PFSK-1 (cell line): ENCODE measurements at regions not wholly inside any gene's neighbourhood (a gene's known extent, or its start where the extent isn't known, plus 50 kb on each side); places are given as distances from the start of the nearest gene placed in this dataset.

Source experiments
- FOXP2 ChIP-seq: optimal IDR thresholded peaks from 2 replicates; pipeline ENCODE3; 2011; ENCODE audit warnings: borderline replicate concordance, control low read depth, inconsistent platforms; ENCODE audit not compliant: insufficient read depth; ENCODE audit errors: extremely low read length, extremely low read depth
- POLR2AphosphoS5 ChIP-seq: IDR thresholded peaks from 2 replicates; pipeline ENCODE4 v1.6.1; 2012; ENCODE audit warnings: low read depth, mild to moderate bottlenecking, control low read depth, low read length, moderate library complexity
- SIN3A ChIP-seq: IDR thresholded peaks from 2 replicates; pipeline ENCODE4 v1.6.1; 2012; ENCODE audit warnings: mild to moderate bottlenecking, low read length, moderate library complexity, borderline replicate concordance; ENCODE audit not compliant: insufficient read depth
- TAF1 ChIP-seq: IDR thresholded peaks from 2 replicates; pipeline ENCODE4 v1.6.1; 2012; ENCODE audit warnings: low read length, control low read depth, borderline replicate concordance; ENCODE audit not compliant: insufficient read depth
- TF ChIP-seq, protein P1 (sequence below), 2 experiments: IDR thresholded peaks; 2 replicates each; pipeline versions ENCODE4 v1.6.1 to v1.8.0; 2011 to 2012; ENCODE audit warnings: low read depth in 2 of 2, low read length in 2 of 2, control low read depth in 1 of 2, inconsistent platforms in 1 of 2, mild to moderate bottlenecking in 1 of 2, moderate library complexity in 1 of 2; ENCODE audit not compliant: insufficient read depth in 1 of 2

DNA sequence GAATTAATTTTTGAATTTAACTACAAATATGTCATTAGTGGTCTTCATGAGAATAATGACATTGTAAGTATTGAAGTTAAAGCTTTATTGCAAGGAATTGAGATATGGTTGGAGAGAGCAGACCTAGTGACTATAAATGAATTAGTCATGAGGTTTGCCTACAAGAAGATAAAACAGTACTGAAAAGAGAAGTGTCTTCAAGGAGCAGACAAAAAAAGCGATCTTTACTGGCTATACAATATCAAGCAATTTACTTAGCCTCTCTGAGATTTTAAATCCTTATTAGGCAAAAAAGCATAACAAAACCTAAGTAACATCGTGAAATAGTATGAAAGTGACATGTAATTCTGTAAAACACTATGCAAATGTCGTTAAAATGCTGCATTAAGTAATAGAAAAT, 435.1 kb upstream of the PCDH20 start:
- TF ChIP-seq, protein P1, sequence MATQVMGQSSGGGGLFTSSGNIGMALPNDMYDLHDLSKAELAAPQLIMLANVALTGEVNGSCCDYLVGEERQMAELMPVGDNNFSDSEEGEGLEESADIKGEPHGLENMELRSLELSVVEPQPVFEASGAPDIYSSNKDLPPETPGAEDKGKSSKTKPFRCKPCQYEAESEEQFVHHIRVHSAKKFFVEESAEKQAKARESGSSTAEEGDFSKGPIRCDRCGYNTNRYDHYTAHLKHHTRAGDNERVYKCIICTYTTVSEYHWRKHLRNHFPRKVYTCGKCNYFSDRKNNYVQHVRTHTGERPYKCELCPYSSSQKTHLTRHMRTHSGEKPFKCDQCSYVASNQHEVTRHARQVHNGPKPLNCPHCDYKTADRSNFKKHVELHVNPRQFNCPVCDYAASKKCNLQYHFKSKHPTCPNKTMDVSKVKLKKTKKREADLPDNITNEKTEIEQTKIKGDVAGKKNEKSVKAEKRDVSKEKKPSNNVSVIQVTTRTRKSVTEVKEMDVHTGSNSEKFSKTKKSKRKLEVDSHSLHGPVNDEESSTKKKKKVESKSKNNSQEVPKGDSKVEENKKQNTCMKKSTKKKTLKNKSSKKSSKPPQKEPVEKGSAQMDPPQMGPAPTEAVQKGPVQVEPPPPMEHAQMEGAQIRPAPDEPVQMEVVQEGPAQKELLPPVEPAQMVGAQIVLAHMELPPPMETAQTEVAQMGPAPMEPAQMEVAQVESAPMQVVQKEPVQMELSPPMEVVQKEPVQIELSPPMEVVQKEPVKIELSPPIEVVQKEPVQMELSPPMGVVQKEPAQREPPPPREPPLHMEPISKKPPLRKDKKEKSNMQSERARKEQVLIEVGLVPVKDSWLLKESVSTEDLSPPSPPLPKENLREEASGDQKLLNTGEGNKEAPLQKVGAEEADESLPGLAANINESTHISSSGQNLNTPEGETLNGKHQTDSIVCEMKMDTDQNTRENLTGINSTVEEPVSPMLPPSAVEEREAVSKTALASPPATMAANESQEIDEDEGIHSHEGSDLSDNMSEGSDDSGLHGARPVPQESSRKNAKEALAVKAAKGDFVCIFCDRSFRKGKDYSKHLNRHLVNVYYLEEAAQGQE (IDR thresholded peaks at IDR 0.05; ENCODE audit: insufficient read depth in 1 of 2, low read depth in 2 of 2, low read length in 2 of 2), result no peak
- TF ChIP-seq POLR2AphosphoS5 (no peak), FOXP2 (no peak)

DNA sequence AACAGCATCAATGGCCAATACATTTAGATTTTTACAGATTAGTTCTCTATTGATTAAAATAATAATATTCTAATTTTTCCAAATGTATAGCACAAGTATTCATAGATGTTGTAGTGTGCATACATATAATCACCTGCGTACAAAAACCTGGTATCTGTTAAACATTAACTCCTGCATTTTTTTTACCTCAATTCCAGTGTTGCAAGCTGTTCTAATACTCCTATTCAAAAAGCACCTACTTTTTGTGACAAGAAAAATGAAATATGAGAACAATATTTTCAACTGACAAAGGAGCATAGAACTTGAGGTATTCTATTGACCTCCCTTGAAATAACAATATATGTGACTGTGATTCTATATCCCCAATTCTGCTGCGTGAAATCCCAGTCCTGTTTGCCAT, 422.9 kb upstream of the PCDH20 start:
- TF ChIP-seq, protein P1 (IDR thresholded peaks at IDR 0.05; ENCODE audit: insufficient read depth in 1 of 2, low read depth in 2 of 2, low read length in 2 of 2), result no peak
- no peak for TF ChIP-seq FOXP2
- no peak for TF ChIP-seq TAF1
- no peak for TF ChIP-seq SIN3A
- no peak for TF ChIP-seq POLR2AphosphoS5

DNA sequence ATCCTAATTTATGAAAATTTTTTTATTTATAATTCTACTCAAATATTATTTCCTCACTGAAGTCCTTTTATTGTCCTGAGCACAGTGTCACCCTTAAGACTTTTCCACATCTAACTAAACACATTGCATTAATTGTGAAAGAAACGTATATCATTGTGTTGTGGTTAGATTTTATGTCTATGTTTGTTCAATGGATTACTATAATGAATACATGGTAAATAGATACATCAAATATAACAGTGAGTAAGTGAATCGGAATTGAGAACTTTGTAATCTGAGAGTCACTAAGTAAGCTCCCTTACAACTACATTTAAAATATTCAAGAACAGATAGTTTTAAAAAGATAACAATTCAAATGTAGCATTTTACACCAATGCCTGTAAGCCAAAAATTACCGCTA, 417.6 kb upstream of the PCDH20 start:
- TF ChIP-seq POLR2AphosphoS5, result no peak
- TF ChIP-seq, protein P1 (IDR thresholded peaks at IDR 0.05; ENCODE audit: insufficient read depth in 1 of 2, low read depth in 2 of 2, low read length in 2 of 2), result no peak
- no peak for TF ChIP-seq FOXP2
- TF ChIP-seq TAF1, result no peak
- no peak for TF ChIP-seq SIN3A

DNA sequence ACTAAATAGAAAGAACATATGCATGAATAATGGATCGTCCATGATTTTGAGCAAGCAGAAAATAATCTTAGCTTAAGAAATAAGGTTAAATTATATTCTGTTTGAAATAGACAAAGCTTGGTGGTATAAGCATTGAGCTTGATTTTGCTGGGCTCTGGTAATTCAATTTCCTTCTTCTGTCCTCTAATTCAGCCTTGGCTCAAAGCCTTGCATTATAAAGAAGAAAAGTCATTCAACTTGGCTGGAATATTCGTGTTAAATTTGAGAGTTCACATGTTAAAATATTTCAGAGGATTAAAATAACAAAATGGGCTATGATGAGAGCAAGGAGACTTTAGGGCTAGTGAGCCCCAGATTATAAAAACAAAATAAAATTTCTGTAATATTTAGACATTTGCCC, 415.4 kb upstream of the PCDH20 start:
- TF ChIP-seq FOXP2 (no peak), SIN3A (no peak), TAF1 (no peak), POLR2AphosphoS5 (no peak)
- TF ChIP-seq, protein P1 (IDR thresholded peaks at IDR 0.05; ENCODE audit: insufficient read depth in 1 of 2, low read depth in 2 of 2, low read length in 2 of 2), result no peak

DNA sequence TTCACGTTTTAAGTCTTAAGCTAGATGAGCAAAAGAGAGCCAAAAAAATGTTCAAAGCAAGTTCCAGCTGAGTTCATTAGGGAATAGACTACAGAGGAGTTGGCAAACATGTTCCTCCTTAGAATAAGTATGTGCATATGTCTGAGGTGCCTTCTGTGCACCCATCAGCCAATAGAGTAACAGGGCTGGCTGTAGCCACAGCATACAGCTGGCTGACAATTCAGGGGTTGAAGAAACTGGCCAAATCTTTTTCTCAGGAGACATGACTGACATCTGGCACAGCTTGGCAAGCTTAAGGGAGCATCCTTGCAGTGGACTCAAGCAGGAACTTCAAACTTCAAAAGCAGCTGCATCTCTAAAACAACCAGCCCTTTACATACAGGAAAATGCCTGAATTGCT, 414.8 kb upstream of the PCDH20 start:
- TF ChIP-seq SIN3A, result no peak
- no peak for TF ChIP-seq TAF1
- TF ChIP-seq FOXP2, result no peak
- TF ChIP-seq, protein P1 (IDR thresholded peaks at IDR 0.05; ENCODE audit: insufficient read depth in 1 of 2, low read depth in 2 of 2, low read length in 2 of 2), result no peak
- TF ChIP-seq POLR2AphosphoS5, result no peak
